ENCODE measurements at regions not wholly inside any gene's neighbourhood (a gene's known extent, or its start where the extent isn't known, plus 50 kb on each side); places are given as distances from the start of the nearest gene placed in this dataset.

DNA sequence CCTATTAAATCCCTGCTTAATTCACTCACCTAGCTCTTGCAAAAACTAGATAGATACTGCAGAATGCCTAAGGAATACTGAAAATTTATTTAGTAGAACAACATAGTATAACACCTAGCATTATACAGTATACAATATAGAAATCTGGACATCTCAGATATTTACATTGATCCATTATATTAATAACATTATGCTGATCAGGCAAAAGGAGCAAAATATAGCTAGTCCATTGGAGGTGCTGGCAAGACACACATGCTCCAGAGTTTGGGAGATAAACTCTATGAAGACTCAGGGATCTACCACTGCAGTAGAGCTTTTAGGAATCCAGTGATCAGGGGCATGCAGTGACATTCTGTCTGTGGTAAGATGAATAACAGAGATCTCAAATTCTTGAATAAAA lies 357.6 kb downstream of the TBC1D4 start:
- no peak for DNase-seq

DNA sequence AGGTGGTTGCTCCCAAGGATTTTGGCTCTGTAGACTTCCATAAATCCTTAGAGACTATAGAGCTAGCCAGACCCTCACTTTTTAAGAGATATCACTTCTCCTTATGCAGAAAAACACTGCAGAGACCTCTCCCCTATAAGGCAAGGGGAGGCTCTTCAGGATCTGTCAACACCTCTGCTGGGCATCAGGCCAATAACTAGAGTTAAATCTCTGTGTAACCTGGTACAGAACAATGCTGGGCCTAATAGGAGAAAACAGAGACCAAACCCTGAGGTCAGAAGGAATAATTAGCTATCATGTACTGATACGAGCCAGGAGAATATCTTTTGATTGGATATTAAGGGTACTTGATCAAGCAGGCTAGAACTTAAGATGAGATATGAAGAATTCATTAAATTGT lies 358.5 kb downstream of the TBC1D4 start:
- DNase-seq = no peak

DNA sequence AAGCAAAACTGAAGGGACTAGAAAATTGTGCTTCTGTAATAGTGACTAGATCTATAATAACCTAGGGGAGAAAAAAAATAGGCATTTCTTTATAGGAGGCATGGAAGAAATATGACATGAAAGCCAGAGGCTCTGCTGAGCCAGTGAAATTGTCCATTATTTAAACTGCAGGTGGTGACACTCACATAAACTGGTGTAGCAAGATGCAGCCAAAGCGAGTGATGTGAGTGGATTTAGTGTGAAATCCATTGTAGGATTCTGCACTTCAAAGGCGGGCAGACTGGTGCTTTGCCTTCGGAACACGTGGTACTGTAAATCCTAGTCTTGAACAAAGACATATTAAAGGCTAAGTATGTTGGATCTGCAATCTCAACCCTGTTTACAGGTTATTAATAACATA lies 361.9 kb downstream of the TBC1D4 start:
- DNase-seq = no peak

DNA sequence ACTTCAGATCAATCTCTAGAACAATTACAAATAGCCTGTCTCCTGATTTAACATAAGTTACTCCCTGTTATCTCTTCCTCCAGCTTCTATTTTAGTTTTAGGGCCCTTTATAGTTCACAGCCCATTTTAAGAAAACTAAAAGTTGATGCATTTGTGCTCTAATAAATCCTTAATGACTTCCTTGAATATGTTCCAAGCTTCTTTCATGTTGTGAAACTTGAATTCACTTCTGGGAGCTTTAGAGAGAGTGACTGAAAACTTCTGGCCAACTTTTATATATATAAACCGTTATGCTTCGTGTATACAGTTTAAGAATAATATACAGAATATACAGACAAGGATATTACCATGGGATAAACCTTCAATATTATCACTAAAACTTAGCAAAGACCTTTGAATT lies 366.8 kb downstream of the TBC1D4 start:
- DNase-seq = no peak

DNA sequence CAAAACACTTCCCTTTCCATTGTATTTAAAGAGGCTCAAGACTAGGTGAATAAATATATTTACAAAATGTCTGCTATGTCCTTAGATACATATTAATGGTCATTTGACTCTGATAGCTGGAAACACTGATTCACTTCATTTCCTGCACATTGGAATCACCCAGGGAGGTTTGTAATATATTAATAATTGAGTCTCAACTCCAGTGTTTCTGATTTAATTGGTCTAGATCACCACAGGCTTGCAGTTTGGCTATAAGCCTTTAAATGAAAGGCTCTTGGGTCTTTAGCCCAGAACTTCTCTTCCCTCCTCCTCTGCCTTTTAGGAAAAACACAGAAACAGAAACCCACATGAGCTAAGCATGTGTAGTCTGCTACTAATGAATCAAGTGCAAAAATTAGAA lies 378.0 kb downstream of the TBC1D4 start:
- no peak for DNase-seq

DNA sequence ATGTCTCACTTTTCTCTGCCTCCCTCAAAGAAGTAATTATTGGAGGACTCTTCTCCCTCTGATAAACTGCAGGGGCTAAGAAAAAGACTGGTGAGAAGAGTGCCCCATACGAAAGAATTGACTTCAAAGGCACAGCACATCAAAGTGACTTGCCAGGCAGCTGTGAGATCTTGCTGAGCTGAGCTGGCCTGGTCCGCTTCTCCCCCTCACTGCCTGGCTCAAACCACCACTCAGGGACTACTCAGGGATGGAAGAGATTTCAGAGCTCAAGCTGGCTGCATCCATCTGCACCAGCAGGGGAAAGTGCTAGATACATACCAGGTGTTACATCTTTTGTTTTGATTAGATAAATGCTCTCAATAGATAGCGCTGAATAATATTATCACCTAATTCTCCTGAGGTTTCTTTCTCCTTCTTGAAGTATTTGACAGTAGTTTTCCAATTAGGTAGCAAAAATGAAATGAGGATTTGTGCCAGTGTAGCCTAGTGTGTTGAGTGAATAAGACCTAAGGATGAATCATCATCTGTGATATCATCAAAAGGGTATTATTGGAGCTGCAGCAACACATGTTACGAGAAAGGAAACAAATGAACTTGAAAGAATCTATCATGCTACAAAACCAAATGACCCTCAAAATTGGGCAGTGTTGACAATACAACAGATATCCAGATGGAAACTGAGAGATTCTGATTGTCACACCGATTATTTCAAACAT lies 379.8 kb downstream of the TBC1D4 start:
- DNase-seq = no peak

DNA sequence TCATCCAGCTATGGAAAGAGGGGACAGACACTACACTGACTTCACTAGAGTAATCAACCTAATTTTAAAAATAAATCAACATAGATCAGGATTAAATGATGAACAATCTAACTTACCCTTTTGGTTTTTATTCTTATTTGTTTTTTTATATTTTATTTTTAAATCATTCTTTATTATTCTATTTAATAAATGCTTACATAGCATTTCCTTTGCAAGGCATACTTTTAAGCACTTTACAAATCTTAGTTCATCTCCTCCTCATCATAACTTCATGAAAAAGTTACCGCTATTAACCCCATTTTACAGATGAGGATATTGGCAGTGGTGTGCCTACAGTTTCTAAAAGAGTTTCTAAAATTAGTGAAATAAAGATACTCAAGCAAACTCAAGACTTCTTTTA lies 380.6 kb downstream of the TBC1D4 start:
- DNase-seq = no peak

DNA sequence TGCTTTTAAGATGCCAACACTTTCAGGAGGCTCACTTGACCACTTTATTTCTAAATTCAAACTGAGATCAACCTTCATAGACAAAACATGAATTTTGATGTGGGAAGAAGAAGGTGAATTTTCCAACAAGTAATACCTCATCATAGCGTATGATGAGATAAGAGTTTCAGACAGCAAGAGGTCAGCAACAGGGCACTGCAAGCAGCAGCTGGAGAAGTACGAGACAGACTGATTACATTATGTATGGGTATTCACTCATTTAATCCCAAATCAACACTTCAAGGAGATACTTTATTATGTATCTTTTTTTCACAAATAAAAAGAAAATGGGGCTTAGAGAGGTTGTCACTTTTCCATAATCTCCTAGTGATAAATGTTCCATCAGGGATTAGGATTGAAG lies 389.8 kb downstream of the TBC1D4 start:
- no peak for DNase-seq

DNA sequence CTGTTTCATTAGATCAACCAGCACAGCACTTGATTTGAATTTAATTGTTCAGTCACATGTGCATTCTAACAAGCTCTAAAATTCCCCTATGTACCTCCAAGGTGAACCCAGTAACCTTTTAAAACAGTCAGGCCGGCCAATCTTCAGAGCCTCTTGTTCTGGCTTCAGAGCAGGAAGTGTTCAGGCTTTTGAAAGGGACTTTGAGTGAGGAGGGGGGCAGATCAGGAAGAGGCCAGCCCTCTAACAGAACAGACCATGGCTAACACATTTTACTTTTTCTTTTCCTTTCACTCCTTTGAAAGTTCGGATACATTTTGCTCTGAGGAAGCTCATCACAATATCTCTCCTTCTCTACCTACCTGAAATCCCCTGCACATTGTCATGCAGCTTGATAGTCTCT lies 390.3 kb downstream of the TBC1D4 start:
- DNase-seq = no peak

DNA sequence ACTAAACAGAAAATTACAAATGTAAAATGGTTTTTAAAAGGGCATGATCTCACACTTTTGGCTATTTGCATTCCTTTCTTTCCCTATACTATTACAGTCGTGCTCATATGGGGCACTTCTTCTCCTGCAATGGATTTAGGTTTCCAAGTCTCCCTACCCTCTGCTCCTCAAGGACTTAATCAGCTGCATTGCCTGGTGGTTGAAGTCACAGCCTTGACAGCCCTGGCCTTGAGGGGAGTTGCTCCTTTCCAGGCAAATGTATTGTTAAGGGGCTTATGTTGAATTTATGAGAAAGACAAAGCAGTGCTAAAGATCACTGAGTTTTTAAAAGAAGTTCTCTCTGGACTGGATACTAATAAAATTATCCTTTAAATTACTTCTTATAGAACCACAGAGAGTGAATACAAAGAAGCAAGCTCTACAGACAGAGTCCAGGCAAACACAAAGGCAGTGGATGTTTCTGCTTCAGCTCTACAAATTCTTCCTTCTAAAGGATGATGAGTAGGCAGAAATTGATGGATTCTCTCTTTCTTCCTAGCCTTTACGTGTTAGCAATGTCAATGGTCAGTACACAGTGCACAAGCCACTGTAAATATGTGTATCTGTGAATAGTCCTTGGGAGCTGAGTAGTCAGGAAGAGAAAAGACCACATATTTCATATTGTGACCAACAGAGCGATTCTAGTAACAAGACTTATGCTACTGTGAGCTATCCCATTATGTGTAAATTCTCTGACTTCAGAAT lies 390.9 kb downstream of the TBC1D4 start:
- DNase-seq = no peak

DNA sequence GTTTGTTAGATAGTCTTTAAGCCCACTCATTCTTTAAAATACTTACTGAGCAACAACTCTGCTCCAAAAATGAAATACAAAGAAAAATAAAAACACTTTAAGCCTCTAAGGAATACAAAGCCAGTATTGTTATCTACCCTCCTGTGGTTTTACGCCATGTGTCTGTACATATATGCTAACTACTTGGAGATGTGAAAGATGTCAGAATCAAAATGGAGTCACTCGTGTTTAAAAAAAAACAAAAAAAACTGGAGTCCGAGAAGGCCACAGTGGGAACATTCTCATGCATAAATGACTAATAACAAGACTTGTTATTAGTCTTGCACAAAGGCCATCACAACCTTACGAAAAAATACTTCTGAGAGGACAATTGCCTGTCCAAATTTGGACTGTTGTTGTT lies 393.1 kb downstream of the TBC1D4 start:
- no peak for DNase-seq

DNA sequence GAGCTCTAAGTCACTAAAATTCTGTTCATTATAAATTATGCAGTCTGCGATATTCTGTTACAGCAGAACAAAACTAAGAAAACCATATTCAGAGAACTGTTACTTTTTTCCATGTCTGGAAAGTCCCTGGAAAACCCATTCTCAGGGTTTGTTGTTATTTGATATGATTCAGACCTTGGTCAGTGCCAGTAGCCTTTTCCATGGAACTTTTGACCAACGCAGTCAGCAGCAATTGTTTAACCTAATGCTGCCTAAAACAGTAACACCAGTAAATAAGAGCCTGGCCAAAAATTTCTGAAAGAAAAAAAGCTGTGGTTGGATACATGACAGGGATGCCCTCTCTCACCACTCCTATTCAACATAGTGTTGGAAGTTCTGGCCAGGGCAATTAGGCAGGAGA lies 402.7 kb downstream of the TBC1D4 start:
- no peak for DNase-seq

DNA sequence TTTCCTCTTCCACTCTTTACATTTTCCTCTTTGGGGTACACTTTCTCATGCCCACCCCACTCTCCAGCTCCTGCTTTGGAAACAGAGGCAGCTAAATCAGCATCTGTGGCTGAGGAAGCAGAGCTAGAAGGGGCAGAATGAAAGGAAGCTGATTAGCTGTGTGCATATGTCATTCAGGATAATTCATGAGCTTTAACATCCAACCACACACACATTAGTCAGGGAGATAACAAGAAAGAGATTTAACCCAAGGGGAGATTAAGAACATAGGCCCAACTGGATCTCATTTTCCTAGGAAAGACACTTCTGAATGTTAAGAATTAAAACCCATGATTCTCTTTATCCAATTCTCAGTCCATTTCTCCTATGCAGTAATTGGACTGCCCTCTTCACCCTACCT lies 405.5 kb downstream of the TBC1D4 start:
- DNase-seq = no peak

DNA sequence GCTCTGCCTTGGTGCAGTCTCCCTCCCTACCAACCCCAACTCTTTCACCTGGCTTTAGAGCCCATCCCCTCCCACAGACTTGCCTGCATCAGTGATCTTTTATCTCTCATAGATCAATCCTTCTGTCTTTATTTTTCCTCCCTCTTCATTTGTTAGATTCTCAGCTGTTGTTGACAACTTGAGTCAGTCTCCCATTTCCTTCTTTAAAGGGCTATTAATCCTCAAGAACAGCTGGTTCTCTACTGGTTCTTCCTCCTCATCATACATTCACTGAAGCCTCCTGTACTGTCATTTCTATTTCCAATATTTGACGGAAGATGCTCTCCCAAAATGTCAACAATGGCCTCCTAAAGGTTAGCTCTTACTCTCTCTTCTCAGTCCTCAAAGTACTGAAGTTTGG lies 408.2 kb downstream of the TBC1D4 start:
- DNase-seq = no peak

DNA sequence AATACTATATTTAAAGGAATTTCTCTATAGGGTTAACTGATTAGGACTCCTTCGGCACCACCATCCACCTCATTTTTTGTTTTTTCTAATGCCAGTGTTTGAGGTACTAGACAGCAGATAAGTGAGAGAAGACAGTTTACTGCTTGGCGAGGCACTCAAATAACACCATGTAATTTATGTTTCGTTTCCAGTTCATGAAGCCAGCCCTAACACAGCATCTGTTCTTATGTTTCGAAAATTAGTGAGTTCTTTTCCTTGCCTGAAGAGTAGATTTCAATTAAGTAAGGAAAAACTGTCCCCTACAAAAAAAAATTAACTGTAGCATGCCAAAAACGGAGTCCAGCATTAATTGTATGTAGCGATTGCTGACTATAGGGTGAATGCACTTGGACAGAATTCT lies 409.1 kb downstream of the TBC1D4 start:
- no peak for DNase-seq

DNA sequence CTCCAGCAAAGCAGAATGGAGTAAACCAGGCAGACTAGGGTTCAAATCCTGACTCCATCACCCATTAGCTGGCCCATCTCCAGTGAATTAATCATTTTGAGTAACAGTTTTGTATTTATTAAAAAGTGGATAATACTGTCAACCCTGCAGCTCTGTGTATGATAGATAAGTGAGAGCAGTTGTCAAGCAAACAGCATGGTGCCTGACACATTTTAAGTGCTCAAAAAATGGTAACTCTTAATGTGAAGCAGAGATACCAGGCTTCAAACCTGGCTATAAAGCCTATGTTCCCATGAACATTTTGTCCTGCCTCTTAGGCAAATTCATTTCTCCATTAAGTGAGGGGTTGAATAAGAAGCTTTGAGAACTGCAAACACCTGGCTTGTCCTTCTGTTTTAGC lies 409.6 kb downstream of the TBC1D4 start:
- DNase-seq = no peak

DNA sequence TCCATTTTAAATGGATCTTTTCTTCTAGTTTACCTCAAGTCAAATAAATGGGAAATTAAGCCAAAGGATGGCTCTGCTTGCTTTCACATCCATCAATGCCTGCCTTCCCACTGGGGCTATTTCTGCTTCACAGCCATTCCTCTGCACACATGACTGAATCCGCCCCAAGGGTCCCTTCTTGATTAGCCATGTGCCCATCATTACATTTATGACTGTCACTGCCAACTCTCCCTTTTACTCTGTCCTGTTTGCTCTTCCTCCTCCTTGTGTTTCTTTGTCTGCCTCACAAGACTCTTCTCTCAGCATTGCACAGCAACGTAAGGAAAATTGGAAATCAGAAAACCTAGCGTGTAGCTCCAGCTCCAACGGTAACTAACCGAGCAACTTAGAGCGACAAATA lies 410.2 kb downstream of the TBC1D4 start:
- DNase-seq = no peak

DNA sequence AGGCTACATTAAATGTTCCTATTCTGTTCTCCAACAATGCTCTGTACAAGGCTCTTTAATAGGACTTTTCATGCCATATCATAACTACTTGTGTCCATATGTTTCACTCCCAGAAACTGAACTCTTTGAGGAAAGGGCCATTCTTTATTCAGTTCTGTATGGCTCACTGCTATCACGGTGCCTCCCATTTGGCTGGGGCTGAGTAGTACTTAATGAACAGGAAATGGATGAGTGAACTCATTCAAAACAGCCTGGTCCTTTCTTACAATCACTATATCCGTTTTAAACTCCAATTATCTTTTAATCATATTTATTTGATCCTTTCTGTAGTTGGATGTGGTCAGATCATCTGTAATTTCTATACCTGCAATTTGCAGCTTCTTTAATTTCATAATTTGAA lies 410.6 kb downstream of the TBC1D4 start:
- DNase-seq = no peak

DNA sequence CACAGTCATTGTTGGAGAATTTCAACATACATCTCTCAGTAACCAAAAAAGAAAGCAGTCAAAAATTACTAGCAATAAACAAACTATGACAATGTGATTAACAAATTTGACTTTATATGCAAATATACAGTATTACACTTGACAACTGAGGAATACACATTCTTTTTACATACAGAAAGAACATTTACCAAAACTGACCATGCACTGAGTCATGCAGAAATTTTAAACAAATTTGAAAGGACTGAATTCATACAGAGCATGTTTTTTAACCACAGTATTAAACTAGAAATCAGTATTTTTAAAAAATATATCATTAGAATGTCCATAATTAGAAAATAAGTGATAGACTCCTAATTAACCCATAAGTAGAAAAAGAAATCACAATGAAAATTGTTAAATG lies 420.1 kb downstream of the TBC1D4 start:
- no peak for DNase-seq

DNA sequence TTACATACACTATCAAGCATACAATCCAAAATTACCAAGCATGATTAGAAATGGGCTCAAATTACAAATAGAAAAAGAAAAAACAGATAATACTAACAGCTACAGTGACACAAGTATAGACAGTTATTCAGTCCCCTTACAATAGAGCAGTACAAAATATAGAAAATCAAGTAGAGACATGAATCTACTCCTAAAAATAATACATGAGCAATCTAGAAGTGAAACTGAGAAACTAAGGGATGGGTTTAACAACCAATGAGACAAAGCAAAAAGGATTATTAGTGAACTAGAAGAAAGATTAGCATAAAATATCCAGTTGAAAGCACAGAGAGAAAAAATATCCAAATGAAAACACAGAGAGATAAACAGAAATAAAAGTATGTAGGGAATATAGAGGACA lies 426.7 kb downstream of the TBC1D4 start:
- DNase-seq = no peak

DNA sequence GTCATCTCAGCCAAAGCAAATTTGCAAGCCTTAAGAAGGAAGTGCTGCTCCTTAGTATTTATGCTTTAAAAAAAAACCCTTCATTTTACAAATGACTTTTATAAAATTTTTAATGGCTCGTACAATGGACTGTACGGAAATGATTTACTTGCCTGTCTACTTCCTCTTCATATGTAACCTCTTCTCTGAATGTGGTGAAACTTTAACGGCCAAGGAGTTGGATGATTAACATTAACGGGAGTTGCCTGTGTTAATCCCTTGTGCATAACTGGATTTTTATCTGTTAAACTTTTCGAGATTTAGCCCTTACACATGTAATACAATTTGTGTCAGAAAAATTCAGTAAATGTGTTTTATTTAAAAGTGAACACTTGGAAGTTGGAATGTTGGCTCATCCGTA lies 429.4 kb downstream of the TBC1D4 start:
- no peak for DNase-seq

DNA sequence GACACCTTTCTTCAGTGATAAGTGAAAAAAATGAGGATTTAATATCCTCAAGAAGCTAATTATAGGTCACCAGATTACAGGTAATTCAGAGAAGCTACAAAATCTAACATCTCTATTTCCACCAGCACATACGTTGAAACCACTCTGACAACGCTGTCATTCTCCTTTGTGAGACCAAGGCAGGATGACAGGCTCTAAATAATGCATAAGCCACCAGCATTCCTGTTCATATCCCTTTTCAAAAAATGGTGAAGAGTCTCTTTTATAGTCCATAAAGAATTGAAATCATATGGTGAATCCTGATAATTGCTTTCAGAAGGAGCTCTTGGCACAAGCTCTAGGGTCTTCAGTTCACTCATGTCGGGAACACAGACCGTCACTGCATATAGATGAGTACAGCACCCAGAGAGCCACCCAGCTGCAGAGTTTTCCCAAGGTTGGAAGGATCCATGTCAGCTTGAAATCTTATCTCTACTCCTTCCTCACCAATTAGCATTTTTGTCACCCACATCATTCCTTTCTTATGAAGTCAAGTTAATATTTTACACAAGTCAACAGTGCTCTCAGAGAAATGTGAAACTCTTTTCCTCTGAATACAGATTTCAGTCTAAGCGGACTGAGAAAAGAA lies 431.4 kb downstream of the TBC1D4 start:
- no peak for DNase-seq

DNA sequence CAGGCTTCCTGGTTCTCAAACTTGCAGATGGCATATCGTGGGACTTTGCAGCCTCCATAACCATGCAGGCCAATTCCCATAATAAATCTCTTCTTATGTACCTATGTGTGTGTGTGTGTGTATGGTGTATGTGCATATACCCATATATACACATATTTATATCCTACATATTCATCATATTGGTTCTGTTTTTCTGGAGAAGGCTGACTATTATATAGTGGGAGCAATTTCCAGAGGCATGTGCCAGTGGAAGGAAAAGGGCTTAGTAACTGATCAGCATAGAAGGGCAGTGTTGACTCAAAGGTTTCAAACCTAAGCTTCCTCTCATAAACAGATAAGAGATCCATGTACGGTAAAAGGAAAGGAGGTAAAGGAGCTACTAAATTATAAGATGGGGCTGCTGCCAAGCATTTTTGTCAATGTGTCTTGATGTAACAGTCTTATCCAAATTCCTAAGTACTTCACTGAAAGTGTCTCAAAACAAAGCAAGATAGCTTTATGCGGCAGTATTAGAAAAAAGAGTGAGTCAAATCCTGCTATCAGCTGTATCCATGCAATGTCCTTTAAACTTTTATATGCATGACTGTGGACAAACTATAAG lies 432.1 kb downstream of the TBC1D4 start:
- DNase-seq = no peak

DNA sequence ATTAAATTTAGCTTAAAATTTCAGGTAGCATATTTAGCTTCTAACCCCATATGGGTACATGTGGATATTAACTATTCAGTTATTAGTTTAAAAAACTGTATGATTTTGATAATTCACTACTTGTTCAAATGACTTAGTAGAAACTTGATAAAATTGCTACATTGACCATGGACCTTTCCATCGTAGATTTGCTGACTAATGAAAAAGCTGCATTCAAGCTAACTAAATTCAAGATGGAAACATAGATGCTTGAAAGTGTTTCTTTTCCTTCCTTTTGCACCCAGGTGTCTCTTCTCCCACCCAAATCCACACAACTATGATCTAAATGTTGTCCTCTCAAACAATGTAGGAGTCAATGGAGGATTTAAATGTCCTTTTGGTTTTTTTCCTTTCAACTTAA lies 439.2 kb downstream of the TBC1D4 start:
- DNase-seq = no peak

Data from hematopoietic multipotent progenitor cell treated with erythropoietin and hydrocortisone succinate and interleukin-3 and kit ligand, for 8 days (in vitro differentiated cells).